ENCODE measurements at regions not wholly inside any gene's neighbourhood (a gene's known extent, or its start where the extent isn't known, plus 50 kb on each side); places are given as distances from the start of the nearest gene placed in this dataset.

- TF ChIP-seq POLR2AphosphoS5 (IDR thresholded peaks at IDR 0.05) (no peak), MXI1 (conservative IDR thresholded peaks at IDR 0.05; ENCODE audit: poor library complexity, severe bottlenecking) (no peak), SMC3 (conservative IDR thresholded peaks at IDR 0.05; ENCODE audit: poor library complexity) (no peak), CTCF (IDR thresholded peaks at IDR 0.05; ENCODE audit: poor library complexity, severe bottlenecking) (no peak), EP300 (conservative IDR thresholded peaks at IDR 0.05; ENCODE audit: poor library complexity, severe bottlenecking) (no peak), EZH2 (IDR thresholded peaks at IDR 0.05; ENCODE audit: borderline replicate concordance, insufficient read depth, low read length, poor library complexity, severe bottlenecking) (no peak), RAD21 (conservative IDR thresholded peaks at IDR 0.05) (no peak), REST (IDR thresholded peaks at IDR 0.05; ENCODE audit: borderline replicate concordance) (no peak), TAF1 (IDR thresholded peaks at IDR 0.05; ENCODE audit: low read depth) (no peak)
- Histone ChIP-seq H3F3A (ENCODE audit: insufficient read depth, low read length, poor library complexity, severe bottlenecking) (no peaks in the 10 kb centered on the region), H3K27ac (ENCODE audit: low read length) (no peak overlapping the region)
Observed at GRCh38 chr12:131613678-131614077, 97.2 kb upstream of the SFSWAP start.

GRCh38 chr12:131615326-131616042 lies 95.4 kb upstream of the SFSWAP start:
- Histone ChIP-seq H2AFZ (ENCODE audit: low read depth, low read length) (no peak overlapping the region), H3F3A (ENCODE audit: insufficient read depth, low read length, poor library complexity, severe bottlenecking) (no peaks in the 10 kb centered on the region), H4K20me1 (ENCODE audit: insufficient read depth) (no peaks in the 10 kb centered on the region), H3K27ac (ENCODE audit: low read length) (no peak overlapping the region), H3K27me3 (ENCODE audit: insufficient read depth, low read depth, low read length) (no peaks in the 10 kb centered on the region), H3K4me3 (ENCODE audit: low read length) (no peak overlapping the region), H3K79me2 (replicated peaks; ENCODE audit: insufficient read depth, low read length) (no peaks in the 10 kb centered on the region), H3K4me2 (ENCODE audit: low read length) (no peak overlapping the region), H3K9ac (ENCODE audit: low read length) (no peak overlapping the region), H3K9me3 (ENCODE audit: low read length) (no peaks in the 10 kb centered on the region), H3K36me3 (ENCODE audit: insufficient read depth, low read length) (no peaks in the 10 kb centered on the region), H3K9me2 (ENCODE audit: insufficient read depth, low read length) (no peaks in the 10 kb centered on the region)
- TF ChIP-seq EP300 (conservative IDR thresholded peaks at IDR 0.05; ENCODE audit: poor library complexity, severe bottlenecking) (no peak), TAF1 (IDR thresholded peaks at IDR 0.05; ENCODE audit: low read depth) (no peak), REST (IDR thresholded peaks at IDR 0.05; ENCODE audit: borderline replicate concordance) (no peak), RAD21 (conservative IDR thresholded peaks at IDR 0.05) (no peak), CTCF (IDR thresholded peaks at IDR 0.05; ENCODE audit: poor library complexity, severe bottlenecking) (no peak), SMC3 (conservative IDR thresholded peaks at IDR 0.05; ENCODE audit: poor library complexity) (no peak), EZH2 (IDR thresholded peaks at IDR 0.05; ENCODE audit: borderline replicate concordance, insufficient read depth, low read length, poor library complexity, severe bottlenecking) (no peak), POLR2AphosphoS5 (IDR thresholded peaks at IDR 0.05) (no peak), MXI1 (conservative IDR thresholded peaks at IDR 0.05; ENCODE audit: poor library complexity, severe bottlenecking) (no peak)

More at GRCh38 chr12:131613678-131614077, 97.2 kb upstream of the SFSWAP start:
- no peaks in the 10 kb centered on the region for H3K79me2 ChIP-seq (replicated peaks; ENCODE audit: insufficient read depth, low read length)
- H4K20me1 ChIP-seq (ENCODE audit: insufficient read depth), result no peaks in the 10 kb centered on the region
- no peaks in the 10 kb centered on the region for H3K36me3 ChIP-seq (ENCODE audit: insufficient read depth, low read length)
- H3K9ac ChIP-seq (ENCODE audit: low read length), result no peak overlapping the region
- no peaks in the 10 kb centered on the region for H3K27me3 ChIP-seq (ENCODE audit: insufficient read depth, low read depth, low read length)
- H2AFZ ChIP-seq (ENCODE audit: low read depth, low read length), result no peak overlapping the region
- H3K4me3 ChIP-seq (ENCODE audit: low read length), result no peak overlapping the region
- H3K9me2 ChIP-seq (ENCODE audit: insufficient read depth, low read length), result no peaks in the 10 kb centered on the region
- H3K4me2 ChIP-seq (ENCODE audit: low read length), result no peak overlapping the region
- H3K9me3 ChIP-seq (ENCODE audit: low read length), result no peaks in the 10 kb centered on the region

Measured in neural cell (in vitro differentiated cells).